Breast epithelium (tissue), 3 donors: ENCODE measurements at regions not wholly inside any gene's neighbourhood (a gene's known extent, or its start where the extent isn't known, plus 50 kb on each side); places are given as distances from the start of the nearest gene placed in this dataset.

Experiments
- POLR2A ChIP-seq: fragments of 450-650 bp; IDR thresholded peaks from one replicate; pipeline ENCODE4 v1.6.1; 2016; ENCODE audit warnings: antibody characterized with exemption, mild to moderate bottlenecking, moderate library complexity
- POLR2AphosphoS5 ChIP-seq, 3 donors: sonication (generic); formaldehyde crosslinking; IDR thresholded peaks; one replicate each; pipeline ENCODE4 v1.6.1; 2017; ENCODE audit warnings: antibody characterized with exemption in 3 of 3
- TF ChIP-seq, protein P1 (sequence below), 3 donors: fragments of 450-650 bp; IDR thresholded peaks; one replicate each; pipeline ENCODE4 v1.5.1; 2016 to 2017; ENCODE audit warnings: antibody characterized with exemption in 3 of 3, mild to moderate bottlenecking in 3 of 3, moderate library complexity in 3 of 3

GRCh38 chr17:52738791-52739190, 580.3 kb upstream of the CA10 start:
- TF ChIP-seq POLR2A (no peak), POLR2AphosphoS5 (IDR thresholded peaks at IDR 0.05) (no peak)
- TF ChIP-seq, protein P1, sequence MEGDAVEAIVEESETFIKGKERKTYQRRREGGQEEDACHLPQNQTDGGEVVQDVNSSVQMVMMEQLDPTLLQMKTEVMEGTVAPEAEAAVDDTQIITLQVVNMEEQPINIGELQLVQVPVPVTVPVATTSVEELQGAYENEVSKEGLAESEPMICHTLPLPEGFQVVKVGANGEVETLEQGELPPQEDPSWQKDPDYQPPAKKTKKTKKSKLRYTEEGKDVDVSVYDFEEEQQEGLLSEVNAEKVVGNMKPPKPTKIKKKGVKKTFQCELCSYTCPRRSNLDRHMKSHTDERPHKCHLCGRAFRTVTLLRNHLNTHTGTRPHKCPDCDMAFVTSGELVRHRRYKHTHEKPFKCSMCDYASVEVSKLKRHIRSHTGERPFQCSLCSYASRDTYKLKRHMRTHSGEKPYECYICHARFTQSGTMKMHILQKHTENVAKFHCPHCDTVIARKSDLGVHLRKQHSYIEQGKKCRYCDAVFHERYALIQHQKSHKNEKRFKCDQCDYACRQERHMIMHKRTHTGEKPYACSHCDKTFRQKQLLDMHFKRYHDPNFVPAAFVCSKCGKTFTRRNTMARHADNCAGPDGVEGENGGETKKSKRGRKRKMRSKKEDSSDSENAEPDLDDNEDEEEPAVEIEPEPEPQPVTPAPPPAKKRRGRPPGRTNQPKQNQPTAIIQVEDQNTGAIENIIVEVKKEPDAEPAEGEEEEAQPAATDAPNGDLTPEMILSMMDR (IDR thresholded peaks at IDR 0.05), result no peak
